DOHH2 (cell line): ENCODE measurements at regions not wholly inside any gene's neighbourhood (a gene's known extent, or its start where the extent isn't known, plus 50 kb on each side); places are given as distances from the start of the nearest gene placed in this dataset.

Source experiments
- H3F3A ChIP-seq: fragments of 200-600 bp; sonication (generic), shearing (Covaris generic); 2 replicates; pipeline ENCODE4 v1.6.0; 2016; ENCODE audit warnings: antibody characterized with exemption, mild to moderate bottlenecking; ENCODE audit not compliant: control insufficient read depth, insufficient read depth
- H3K27ac ChIP-seq: fragments of 200-600 bp; sonication (generic); 2 replicates; pipeline ENCODE4 v1.5.1; 2014; ENCODE audit warnings: low read depth, mild to moderate bottlenecking, low read length, moderate library complexity
- H3K27me3 ChIP-seq: fragments of 200-600 bp; sonication (generic); 2 replicates; pipeline ENCODE4 v1.6.1; 2014; ENCODE audit warnings: mild to moderate bottlenecking, low read length, mixed read lengths; ENCODE audit not compliant: control insufficient read depth
- H3K36me3 ChIP-seq: fragments of 200-600 bp; sonication (generic); 2 replicates; pipeline ENCODE4 v1.6.1; 2014; ENCODE audit warnings: mild to moderate bottlenecking, low read length, moderate library complexity, mixed read lengths; ENCODE audit not compliant: control insufficient read depth
- H3K4me1 ChIP-seq: fragments of 200-600 bp; sonication (generic); 2 replicates; pipeline ENCODE4 v1.6.1; 2014; ENCODE audit warnings: mild to moderate bottlenecking, low read length, mixed read lengths; ENCODE audit not compliant: control insufficient read depth
- H3K4me2 ChIP-seq: fragments of 200-600 bp; sonication (generic); 2 replicates; pipeline ENCODE4 v1.6.0; 2014; ENCODE audit warnings: mild to moderate bottlenecking, low read length, moderate library complexity
- H3K4me3 ChIP-seq: fragments of 200-600 bp; sonication (generic); 2 replicates; pipeline ENCODE4 v1.5.1; 2014; ENCODE audit warnings: mild to moderate bottlenecking, low read length, mixed read lengths
- H3K79me2 ChIP-seq: fragments of 200-600 bp; sonication (generic); 2 replicates; pipeline ENCODE4 v1.6.1; 2014; ENCODE audit warnings: mild to moderate bottlenecking, low read length, mixed read lengths; ENCODE audit not compliant: control insufficient read depth
- H3K9me2 ChIP-seq: fragments of 200-600 bp; sonication (generic); replicated peaks from 2 replicates; pipeline ENCODE4 v1.6.1; 2014; ENCODE audit warnings: mild to moderate bottlenecking, low read length, mixed read lengths; ENCODE audit not compliant: control insufficient read depth
- H3K9me3 ChIP-seq: fragments of 200-600 bp; sonication (generic); 2 replicates; pipeline ENCODE4 v1.6.1; 2014; ENCODE audit warnings: antibody characterized with exemption, low read length, mixed read lengths; ENCODE audit not compliant: control insufficient read depth, insufficient read depth
- H4K20me1 ChIP-seq: fragments of 200-600 bp; sonication (generic); 2 replicates; pipeline ENCODE4 v1.6.0; 2014; ENCODE audit warnings: low read depth, mild to moderate bottlenecking, antibody characterized with exemption, low read length, moderate library complexity; ENCODE audit not compliant: control insufficient read depth, insufficient read depth
- EZH2phosphoT487 ChIP-seq: fragments of 200-600 bp; sonication (generic); IDR thresholded peaks from 2 replicates; pipeline ENCODE4 v1.6.1; 2017; ENCODE audit warnings: borderline replicate concordance, mild to moderate bottlenecking, antibody characterized with exemption, low read length, moderate library complexity, mixed read lengths
- TF ChIP-seq, protein P1 (sequence below): fragments of 200-600 bp; sonication (generic); IDR thresholded peaks from one replicate; pipeline ENCODE4 v1.5.1; 2014; ENCODE audit warnings: antibody characterized with exemption, mild to moderate bottlenecking, low read depth, low read length; ENCODE audit not compliant: poor library complexity, severe bottlenecking

- Histone ChIP-seq H3F3A (no peaks in the 10 kb centered on the region), H3K27ac (no peak overlapping the region), H3K79me2 (no peaks in the 10 kb centered on the region), H3K9me2 (no peaks in the 10 kb centered on the region), H3K9me3 (no peaks in the 10 kb centered on the region), H3K4me1 (peaks cover 7% of the 10 kb centered on the region), H3K36me3 (no peaks in the 10 kb centered on the region), H3K4me2 (no peak overlapping the region), H3K4me3 (no peak overlapping the region), H3K27me3 (no peaks in the 10 kb centered on the region; the same call in 1 of the 2 replicates), H4K20me1 (no peaks in the 10 kb centered on the region)
- TF ChIP-seq, protein P1, sequence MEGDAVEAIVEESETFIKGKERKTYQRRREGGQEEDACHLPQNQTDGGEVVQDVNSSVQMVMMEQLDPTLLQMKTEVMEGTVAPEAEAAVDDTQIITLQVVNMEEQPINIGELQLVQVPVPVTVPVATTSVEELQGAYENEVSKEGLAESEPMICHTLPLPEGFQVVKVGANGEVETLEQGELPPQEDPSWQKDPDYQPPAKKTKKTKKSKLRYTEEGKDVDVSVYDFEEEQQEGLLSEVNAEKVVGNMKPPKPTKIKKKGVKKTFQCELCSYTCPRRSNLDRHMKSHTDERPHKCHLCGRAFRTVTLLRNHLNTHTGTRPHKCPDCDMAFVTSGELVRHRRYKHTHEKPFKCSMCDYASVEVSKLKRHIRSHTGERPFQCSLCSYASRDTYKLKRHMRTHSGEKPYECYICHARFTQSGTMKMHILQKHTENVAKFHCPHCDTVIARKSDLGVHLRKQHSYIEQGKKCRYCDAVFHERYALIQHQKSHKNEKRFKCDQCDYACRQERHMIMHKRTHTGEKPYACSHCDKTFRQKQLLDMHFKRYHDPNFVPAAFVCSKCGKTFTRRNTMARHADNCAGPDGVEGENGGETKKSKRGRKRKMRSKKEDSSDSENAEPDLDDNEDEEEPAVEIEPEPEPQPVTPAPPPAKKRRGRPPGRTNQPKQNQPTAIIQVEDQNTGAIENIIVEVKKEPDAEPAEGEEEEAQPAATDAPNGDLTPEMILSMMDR: no peak
- TF ChIP-seq EZH2phosphoT487: no peak
Observed at GRCh38 chr2:102084651-102085050, 57.9 kb upstream of the IL1R1 start.

- H3K36me3 ChIP-seq: no peaks in the 10 kb centered on the region
- peaks cover 7% of the 10 kb centered on the region for H3K4me1 ChIP-seq
- H3F3A ChIP-seq: no peaks in the 10 kb centered on the region
- TF ChIP-seq, protein P1: no peak
- no peak for TF ChIP-seq EZH2phosphoT487
- H3K9me3 ChIP-seq: no peaks in the 10 kb centered on the region
- H3K27ac ChIP-seq: no peak overlapping the region
- H3K9me2 ChIP-seq: no peaks in the 10 kb centered on the region
- no peak overlapping the region for H3K4me3 ChIP-seq
- H4K20me1 ChIP-seq: no peaks in the 10 kb centered on the region
- H3K27me3 ChIP-seq: no peaks in the 10 kb centered on the region; the same call in 1 of the 2 replicates
- no peak overlapping the region for H3K4me2 ChIP-seq
- no peaks in the 10 kb centered on the region for H3K79me2 ChIP-seq
Observed at GRCh38 chr2:102085238-102085637, 57.3 kb upstream of the IL1R1 start.

- TF ChIP-seq EZH2phosphoT487: no peak
- TF ChIP-seq, protein P1: no peak
- H3K4me3 ChIP-seq: no peak overlapping the region
- no peaks in the 10 kb centered on the region for H3F3A ChIP-seq
- no peaks in the 10 kb centered on the region for H3K27me3 ChIP-seq
- no peaks in the 10 kb centered on the region for H3K79me2 ChIP-seq
- H3K4me2 ChIP-seq: no peak overlapping the region
- no peaks in the 10 kb centered on the region for H3K36me3 ChIP-seq
- H4K20me1 ChIP-seq: no peaks in the 10 kb centered on the region
- no peaks in the 10 kb centered on the region for H3K9me2 ChIP-seq
- peaks cover 7% of the 10 kb centered on the region for H3K4me1 ChIP-seq
- no peak overlapping the region for H3K27ac ChIP-seq
- no peaks in the 10 kb centered on the region for H3K9me3 ChIP-seq
Observed at GRCh38 chr2:102086150-102086872, 56.2 kb upstream of the IL1R1 start.
